GM11168 (cell line): ENCODE measurements at regions not wholly inside any gene's neighbourhood (a gene's known extent, or its start where the extent isn't known, plus 50 kb on each side); places are given as distances from the start of the nearest gene placed in this dataset.

Experiments
- in situ Hi-C: fragments of 300-500 bp; cut with MboI; formaldehyde crosslinking; loops from one replicate; pipeline ENCODE4 v1.12.0; 2022; ENCODE audit warnings: low sequenced_read_pairs; ENCODE audit not compliant: unreplicated experiment

GRCh38 chr22:47567126-47568090 is 805.0 kb downstream of the TBC1D22A start:
- in situ Hi-C loops, result no loop called here

GRCh38 chr22:47566491-47566890 is 804.0 kb downstream of the TBC1D22A start:
- in situ Hi-C loops, result no loop called here

GRCh38 chr22:47565607-47566006 is 803.2 kb downstream of the TBC1D22A start:
- in situ Hi-C loops, result no loop called here

GRCh38 chr22:47564651-47565434 is 802.4 kb downstream of the TBC1D22A start:
- in situ Hi-C loops, result no loop called here

- in situ Hi-C loops, result no loop called here
Observed at GRCh38 chr22:47564158-47564450, 801.7 kb downstream of the TBC1D22A start.

GRCh38 chr22:47563406-47564157 is 801.1 kb downstream of the TBC1D22A start:
- in situ Hi-C loops, result no loop called here

GRCh38 chr22:47561766-47562165 is 799.3 kb downstream of the TBC1D22A start:
- in situ Hi-C loops, result no loop called here

- in situ Hi-C loops, result no loop called here
Observed at GRCh38 chr22:47561115-47561675, 798.7 kb downstream of the TBC1D22A start.

GRCh38 chr22:47558828-47559700 is 796.6 kb downstream of the TBC1D22A start:
- in situ Hi-C loops, result no loop called here

GRCh38 chr22:47556473-47556872 is 794.0 kb downstream of the TBC1D22A start:
- in situ Hi-C loops, result no loop called here

- in situ Hi-C loops, result no loop called here
Observed at GRCh38 chr22:47553436-47553835, 791.0 kb downstream of the TBC1D22A start.

- in situ Hi-C loops, result no loop called here
Observed at GRCh38 chr22:47552541-47553205, 790.2 kb downstream of the TBC1D22A start.

- in situ Hi-C loops, result no loop called here
Observed at GRCh38 chr22:47552024-47552423, 789.6 kb downstream of the TBC1D22A start.

- in situ Hi-C loops, result no loop called here
Observed at GRCh38 chr22:47551431-47551775, 789.0 kb downstream of the TBC1D22A start.

GRCh38 chr22:47550524-47551430 is 788.3 kb downstream of the TBC1D22A start:
- in situ Hi-C loops, result no loop called here

- in situ Hi-C loops, result no loop called here
Observed at GRCh38 chr22:47549741-47550340, 787.4 kb downstream of the TBC1D22A start.

GRCh38 chr22:47548953-47549740 is 786.7 kb downstream of the TBC1D22A start:
- in situ Hi-C loops, result no loop called here
